Activated CD4-positive, alpha-beta T cell treated with anti-CD3 and anti-CD28 coated beads for 36 hours (primary cell): ENCODE measurements at regions not wholly inside any gene's neighbourhood (a gene's known extent, or its start where the extent isn't known, plus 50 kb on each side); places are given as distances from the start of the nearest gene placed in this dataset.

Source experiments
- ATAC-seq: fragments of 200-7000 bp; cut with Tn5 transposase; one replicate; pipeline ENCODE4 v1.10.0; 2021; ENCODE audit warnings: mild to moderate bottlenecking, moderate library complexity
- CTCF ChIA-PET: fragments of 350-600 bp; sonication (Branson Sonifier 250); formaldehyde crosslinking; loops from one replicate; lab custom pipeline; 2021; ENCODE audit warnings: antibody characterized with exemption; lab: Charles Lee
- POLR2A ChIA-PET: fragments of 350-600 bp; sonication (Branson Sonifier 250); formaldehyde crosslinking; loops from one replicate; lab custom pipeline; 2021; ENCODE audit warnings: antibody characterized with exemption, inconsistent platforms; lab: Charles Lee
- DNase-seq: peaks from one replicate; pipeline ENCODE4 v3.0.0-alpha.2; 2020
- H3K27ac Mint-ChIP-seq: one replicate; pipeline ENCODE4 v1.8.0; 2021; ENCODE audit warnings: mixed read lengths
- H3K27me3 Mint-ChIP-seq: one replicate; pipeline ENCODE4 v1.8.0; 2021; ENCODE audit warnings: mixed read lengths
- H3K36me3 Mint-ChIP-seq: one replicate; pipeline ENCODE4 v1.8.0; 2021; ENCODE audit warnings: low read depth, mixed read lengths
- H3K4me1 Mint-ChIP-seq: one replicate; pipeline ENCODE4 v1.8.0; 2021; ENCODE audit warnings: mixed read lengths
- H3K4me3 Mint-ChIP-seq: one replicate; pipeline ENCODE4 v1.8.0; 2021; ENCODE audit warnings: mild to moderate bottlenecking, moderate library complexity, mixed read lengths
- H3K9me3 Mint-ChIP-seq: one replicate; pipeline ENCODE4 v1.8.0; 2021; ENCODE audit warnings: low read depth, mixed read lengths
- intact Hi-C, 2 experiments: fragments of 100-400 bp; cut with DNase I in 1 of 2; cut with micrococcal nuclease in 1 of 2; formaldehyde crosslinking; loops; one replicate each; pipeline versions ENCODE4 v1.14.2 to v1.15.1; 2022 to 2024; cut with DNase I, micrococcal nuclease

GRCh38 chr4:106670976-106671375 lies 302.4 kb upstream of the GIMD1 start:
- peaks cover 2% of the 10 kb centered on the region for H3K9me3 Mint-ChIP-seq
- intact Hi-C loops = no loop called here
- CTCF ChIA-PET = no interaction called here

GRCh38 chr4:106659371-106659770 lies 290.8 kb upstream of the GIMD1 start:
- H3K27ac Mint-ChIP-seq = no peak overlapping the region
- ATAC-seq (no peak), DNase-seq (no peak)
- ChIA-PET CTCF (no interaction called here), POLR2A (no interaction called here)
- H3K4me1 Mint-ChIP-seq = no peaks in the 10 kb centered on the region
- H3K9me3 Mint-ChIP-seq = peaks cover 4% of the 10 kb centered on the region
- H3K27me3 Mint-ChIP-seq = no peaks in the 10 kb centered on the region
- no peak overlapping the region for H3K4me3 Mint-ChIP-seq
- no peaks in the 10 kb centered on the region for H3K36me3 Mint-ChIP-seq
- intact Hi-C loops = no loop called here

More at GRCh38 chr4:106670976-106671375, 302.4 kb upstream of the GIMD1 start:
- H3K4me1 Mint-ChIP-seq = no peaks in the 10 kb centered on the region
- peaks cover 2% of the 10 kb centered on the region for H3K27me3 Mint-ChIP-seq
- ATAC-seq = no peak
- no peaks in the 10 kb centered on the region for H3K36me3 Mint-ChIP-seq
- no peak overlapping the region for H3K4me3 Mint-ChIP-seq
- POLR2A ChIA-PET = no interaction called here
- no peak overlapping the region for H3K27ac Mint-ChIP-seq
- DNase-seq = no peak

- H3K27me3 Mint-ChIP-seq = no peaks in the 10 kb centered on the region
- intact Hi-C loops = no loop called here
- no peak overlapping the region for H3K4me3 Mint-ChIP-seq
- ATAC-seq (no peak), DNase-seq (no peak)
- H3K4me1 Mint-ChIP-seq = no peaks in the 10 kb centered on the region
- peaks cover 6% of the 10 kb centered on the region for H3K9me3 Mint-ChIP-seq
- ChIA-PET CTCF (no interaction called here), POLR2A (no interaction called here)
- H3K36me3 Mint-ChIP-seq = no peaks in the 10 kb centered on the region
- no peak overlapping the region for H3K27ac Mint-ChIP-seq
Observed at GRCh38 chr4:106652095-106652494, 283.5 kb upstream of the GIMD1 start.

- Mint-ChIP-seq H3K4me3 (no peak overlapping the region), H3K36me3 (no peaks in the 10 kb centered on the region), H3K4me1 (no peaks in the 10 kb centered on the region), H3K9me3 (peaks cover 6% of the 10 kb centered on the region), H3K27ac (no peak overlapping the region), H3K27me3 (no peaks in the 10 kb centered on the region)
- ATAC-seq (no peak), DNase-seq (no peak)
- ChIA-PET CTCF (no interaction called here), POLR2A (no interaction called here)
- intact Hi-C loops = no loop called here
Observed at GRCh38 chr4:106650701-106651100, 282.1 kb upstream of the GIMD1 start.

GRCh38 chr4:106647451-106647850 lies 278.9 kb upstream of the GIMD1 start:
- H3K9me3 Mint-ChIP-seq = peaks cover 2% of the 10 kb centered on the region
- DNase-seq = no peak
- POLR2A ChIA-PET = no interaction called here
- H3K27me3 Mint-ChIP-seq = no peaks in the 10 kb centered on the region
- CTCF ChIA-PET = no interaction called here
- H3K27ac Mint-ChIP-seq = no peak overlapping the region
- no peak overlapping the region for H3K4me3 Mint-ChIP-seq
- no peak for ATAC-seq
- H3K36me3 Mint-ChIP-seq = no peaks in the 10 kb centered on the region
- intact Hi-C loops = no loop called here
- no peaks in the 10 kb centered on the region for H3K4me1 Mint-ChIP-seq

- no peak for DNase-seq
- H3K27me3 Mint-ChIP-seq = no peaks in the 10 kb centered on the region
- ATAC-seq = no peak
- H3K36me3 Mint-ChIP-seq = no peaks in the 10 kb centered on the region
- CTCF ChIA-PET = no interaction called here
- H3K9me3 Mint-ChIP-seq = no peaks in the 10 kb centered on the region
- H3K4me3 Mint-ChIP-seq = no peak overlapping the region
- POLR2A ChIA-PET = no interaction called here
- H3K27ac Mint-ChIP-seq = no peak overlapping the region
- intact Hi-C loops = no loop called here
- H3K4me1 Mint-ChIP-seq = no peaks in the 10 kb centered on the region
Observed at GRCh38 chr4:106629268-106629625, 260.7 kb upstream of the GIMD1 start.

- no peaks in the 10 kb centered on the region for H3K4me1 Mint-ChIP-seq
- H3K9me3 Mint-ChIP-seq = no peaks in the 10 kb centered on the region
- intact Hi-C loops = no loop called here
- no peak overlapping the region for H3K27ac Mint-ChIP-seq
- no peaks in the 10 kb centered on the region for H3K36me3 Mint-ChIP-seq
- no peak for DNase-seq
- H3K4me3 Mint-ChIP-seq = no peak overlapping the region
- ChIA-PET POLR2A (no interaction called here), CTCF (no interaction called here)
- H3K27me3 Mint-ChIP-seq = no peaks in the 10 kb centered on the region
- no peak for ATAC-seq
Observed at GRCh38 chr4:106628586-106629267, 260.1 kb upstream of the GIMD1 start.

GRCh38 chr4:106627051-106627450 lies 258.5 kb upstream of the GIMD1 start:
- ChIA-PET POLR2A (no interaction called here), CTCF (interaction anchor here (0.6 kb wide), 1 partner anchor 144 kb away, joined by 3 read pairs; no protein-coding TSS in a partner anchor)
- Mint-ChIP-seq H3K9me3 (no peaks in the 10 kb centered on the region), H3K4me3 (no peak overlapping the region), H3K27ac (no peak overlapping the region), H3K4me1 (no peaks in the 10 kb centered on the region), H3K27me3 (no peaks in the 10 kb centered on the region), H3K36me3 (no peaks in the 10 kb centered on the region)
- DNase-seq (no peak), ATAC-seq (no peak)
- intact Hi-C loops = no loop called here

- Mint-ChIP-seq H3K4me1 (no peaks in the 10 kb centered on the region), H3K36me3 (no peaks in the 10 kb centered on the region), H3K27ac (no peak overlapping the region), H3K27me3 (no peaks in the 10 kb centered on the region), H3K9me3 (no peaks in the 10 kb centered on the region), H3K4me3 (no peak overlapping the region)
- no peak for DNase-seq
- CTCF ChIA-PET = interaction anchor here (0.6 kb wide), 1 partner anchor 12 kb away, joined by 4 read pairs; no protein-coding TSS in a partner anchor
- intact Hi-C loops = no loop called here
- no peak for ATAC-seq
- POLR2A ChIA-PET = no interaction called here
Observed at GRCh38 chr4:106624671-106625070, 256.1 kb upstream of the GIMD1 start.

- POLR2A ChIA-PET = no interaction called here
Observed at GRCh38 chr4:106618956-106619355, 250.4 kb upstream of the GIMD1 start.

GRCh38 chr4:106615961-106616360 lies 247.4 kb upstream of the GIMD1 start:
- intact Hi-C loops = no loop called here
- DNase-seq (no peak), ATAC-seq (no peak)
- POLR2A ChIA-PET = no interaction called here
- Mint-ChIP-seq H3K9me3 (peaks cover 4% of the 10 kb centered on the region), H3K27me3 (no peaks in the 10 kb centered on the region), H3K4me1 (no peaks in the 10 kb centered on the region), H3K27ac (no peak overlapping the region), H3K36me3 (no peaks in the 10 kb centered on the region), H3K4me3 (no peak overlapping the region)
- CTCF ChIA-PET = no interaction called here

More at GRCh38 chr4:106618956-106619355, 250.4 kb upstream of the GIMD1 start:
- H3K36me3 Mint-ChIP-seq = no peaks in the 10 kb centered on the region
- CTCF ChIA-PET = no interaction called here
- no peak overlapping the region for H3K4me3 Mint-ChIP-seq
- intact Hi-C loops = no loop called here
- no peak overlapping the region for H3K27ac Mint-ChIP-seq
- no peaks in the 10 kb centered on the region for H3K27me3 Mint-ChIP-seq
- ATAC-seq (no peak), DNase-seq (no peak)
- H3K4me1 Mint-ChIP-seq = no peaks in the 10 kb centered on the region
- no peaks in the 10 kb centered on the region for H3K9me3 Mint-ChIP-seq

- CTCF ChIA-PET = no interaction called here
- peaks cover 4% of the 10 kb centered on the region for H3K9me3 Mint-ChIP-seq
- H3K36me3 Mint-ChIP-seq = no peaks in the 10 kb centered on the region
- DNase-seq (no peak), ATAC-seq (no peak)
- H3K4me1 Mint-ChIP-seq = no peaks in the 10 kb centered on the region
- H3K4me3 Mint-ChIP-seq = no peak overlapping the region
- no peak overlapping the region for H3K27ac Mint-ChIP-seq
- POLR2A ChIA-PET = no interaction called here
- intact Hi-C loops = no loop called here
- H3K27me3 Mint-ChIP-seq = no peaks in the 10 kb centered on the region
Observed at GRCh38 chr4:106615410-106615945, 246.9 kb upstream of the GIMD1 start.
